ES-I3 (cell line): ENCODE measurements at regions not wholly inside any gene's neighbourhood (a gene's known extent, or its start where the extent isn't known, plus 50 kb on each side); places are given as distances from the start of the nearest gene placed in this dataset.

Experiments used
- H3K36me3 ChIP-seq: 2 replicates; pipeline ENCODE4 v1.6.1; 2013; ENCODE audit warnings: mild to moderate bottlenecking, low read length, control low read depth, moderate library complexity; ENCODE audit not compliant: insufficient read depth
- H3K4me1 ChIP-seq: 2 replicates; pipeline ENCODE4 v1.6.1; 2013; ENCODE audit warnings: mild to moderate bottlenecking, control low read depth, low read length; ENCODE audit not compliant: insufficient read depth
- H3K9ac ChIP-seq: 2 replicates; pipeline ENCODE4 v1.6.1; 2013; ENCODE audit warnings: low read depth, mild to moderate bottlenecking, low read length, moderate library complexity
- H3K9me3 ChIP-seq: 2 replicates; pipeline ENCODE4 v1.6.1; 2013; ENCODE audit warnings: mild to moderate bottlenecking, low read length, moderate library complexity; ENCODE audit not compliant: control insufficient read depth, insufficient read depth

- Histone ChIP-seq H3K4me1 (no peaks in the 10 kb centered on the region), H3K9me3 (no peaks in the 10 kb centered on the region), H3K36me3 (no peaks in the 10 kb centered on the region), H3K9ac (no peak overlapping the region)
Measured at GRCh38 chr14:53672526-53672925, 284.1 kb downstream of the BMP4 start.

- no peak overlapping the region for H3K9ac ChIP-seq
- H3K4me1 ChIP-seq, result no peaks in the 10 kb centered on the region
- no peaks in the 10 kb centered on the region for H3K9me3 ChIP-seq
- H3K36me3 ChIP-seq, result no peaks in the 10 kb centered on the region
Measured at GRCh38 chr14:53670701-53671100, 285.9 kb downstream of the BMP4 start.

- no peaks in the 10 kb centered on the region for H3K36me3 ChIP-seq
- H3K9ac ChIP-seq, result no peak overlapping the region
- H3K9me3 ChIP-seq, result no peaks in the 10 kb centered on the region
- H3K4me1 ChIP-seq, result no peaks in the 10 kb centered on the region
Measured at GRCh38 chr14:53668897-53669296, 287.7 kb downstream of the BMP4 start.

GRCh38 chr14:53663709-53664108 lies 292.9 kb downstream of the BMP4 start:
- Histone ChIP-seq H3K4me1 (no peaks in the 10 kb centered on the region), H3K36me3 (no peaks in the 10 kb centered on the region), H3K9me3 (no peaks in the 10 kb centered on the region), H3K9ac (no peak overlapping the region)

GRCh38 chr14:53655080-53655785 lies 301.4 kb downstream of the BMP4 start:
- H3K9me3 ChIP-seq, result no peaks in the 10 kb centered on the region
- H3K4me1 ChIP-seq, result no peaks in the 10 kb centered on the region

GRCh38 chr14:53652068-53652467 lies 304.6 kb downstream of the BMP4 start:
- H3K9me3 ChIP-seq, result no peaks in the 10 kb centered on the region

More at GRCh38 chr14:53655080-53655785, 301.4 kb downstream of the BMP4 start:
- Histone ChIP-seq H3K36me3 (no peaks in the 10 kb centered on the region), H3K9ac (no peak overlapping the region)

GRCh38 chr14:53651096-53651740 lies 305.4 kb downstream of the BMP4 start:
- no peaks in the 10 kb centered on the region for H3K36me3 ChIP-seq
- no peak overlapping the region for H3K9ac ChIP-seq
- H3K4me1 ChIP-seq, result no peaks in the 10 kb centered on the region
- no peaks in the 10 kb centered on the region for H3K9me3 ChIP-seq

More at GRCh38 chr14:53652068-53652467, 304.6 kb downstream of the BMP4 start:
- no peaks in the 10 kb centered on the region for H3K4me1 ChIP-seq
- no peak overlapping the region for H3K9ac ChIP-seq
- no peaks in the 10 kb centered on the region for H3K36me3 ChIP-seq

- H3K36me3 ChIP-seq, result no peaks in the 10 kb centered on the region
- 0 out of 2 replicates have a peak, but pooled peaks cover 4% of the 10 kb centered on the region for H3K4me1 ChIP-seq
- H3K9ac ChIP-seq, result no peak overlapping the region
- no peaks in the 10 kb centered on the region for H3K9me3 ChIP-seq
Measured at GRCh38 chr14:53646925-53647324, 309.7 kb downstream of the BMP4 start.

GRCh38 chr14:53640695-53641094 lies 315.9 kb downstream of the BMP4 start:
- Histone ChIP-seq H3K4me1 (no peaks in the 10 kb centered on the region), H3K36me3 (no peaks in the 10 kb centered on the region), H3K9me3 (no peaks in the 10 kb centered on the region), H3K9ac (no peak overlapping the region)

GRCh38 chr14:53638966-53639365 lies 317.7 kb downstream of the BMP4 start:
- H3K9ac ChIP-seq, result no peak overlapping the region

GRCh38 chr14:53634793-53635192 lies 321.8 kb downstream of the BMP4 start:
- Histone ChIP-seq H3K36me3 (no peaks in the 10 kb centered on the region), H3K9me3 (no peaks in the 10 kb centered on the region), H3K9ac (no peak overlapping the region), H3K4me1 (no peaks in the 10 kb centered on the region)

More at GRCh38 chr14:53638966-53639365, 317.7 kb downstream of the BMP4 start:
- Histone ChIP-seq H3K36me3 (no peaks in the 10 kb centered on the region), H3K9me3 (no peaks in the 10 kb centered on the region), H3K4me1 (no peaks in the 10 kb centered on the region)

GRCh38 chr14:53630336-53630735 lies 326.3 kb downstream of the BMP4 start:
- Histone ChIP-seq H3K9ac (no peak overlapping the region), H3K4me1 (no peaks in the 10 kb centered on the region), H3K9me3 (no peaks in the 10 kb centered on the region), H3K36me3 (no peaks in the 10 kb centered on the region)

- no peaks in the 10 kb centered on the region for H3K36me3 ChIP-seq
- no peaks in the 10 kb centered on the region for H3K9me3 ChIP-seq
- H3K9ac ChIP-seq, result no peak overlapping the region
- no peaks in the 10 kb centered on the region for H3K4me1 ChIP-seq
Measured at GRCh38 chr14:53628732-53629430, 327.7 kb downstream of the BMP4 start.

- no peaks in the 10 kb centered on the region for H3K4me1 ChIP-seq
- no peaks in the 10 kb centered on the region for H3K36me3 ChIP-seq
- no peak overlapping the region for H3K9ac ChIP-seq
- H3K9me3 ChIP-seq, result no peaks in the 10 kb centered on the region
Measured at GRCh38 chr14:53628261-53628660, 328.4 kb downstream of the BMP4 start.

GRCh38 chr14:53626761-53627160 lies 329.9 kb downstream of the BMP4 start:
- H3K4me1 ChIP-seq, result no peaks in the 10 kb centered on the region
- no peak overlapping the region for H3K9ac ChIP-seq
- no peaks in the 10 kb centered on the region for H3K9me3 ChIP-seq
- no peaks in the 10 kb centered on the region for H3K36me3 ChIP-seq
